ENCODE measurements at regions not wholly inside any gene's neighbourhood (a gene's known extent, or its start where the extent isn't known, plus 50 kb on each side); places are given as distances from the start of the nearest gene placed in this dataset.
"Not testable (repeated sequence)": the region's sequence is repeated elsewhere in the genome, so short reads cannot be mapped to it uniquely, and the experiment has no call there.

DNA sequence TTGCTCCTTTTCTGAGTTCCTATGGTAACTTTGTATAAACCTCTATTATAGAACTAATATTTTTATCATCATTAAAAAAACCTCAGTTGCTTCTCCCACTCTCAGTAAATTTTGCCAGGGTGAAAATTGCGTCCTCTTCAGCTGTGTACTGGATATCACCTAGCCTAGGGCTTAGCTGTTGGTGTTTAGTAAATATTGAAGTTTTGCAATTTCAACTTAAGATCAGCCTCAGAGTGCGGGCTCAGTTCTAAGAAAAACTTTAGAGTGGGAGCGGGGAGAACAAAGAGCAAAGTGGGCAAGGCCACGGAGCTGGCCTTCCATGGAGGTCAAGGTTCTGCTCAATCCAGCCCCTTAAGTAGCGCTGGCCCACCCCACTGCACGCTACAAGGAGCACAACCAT lies 488.3 kb upstream of the SPRED2 start:
- DNase-seq (ENCODE audit: extremely low read depth in 1 of 2, low read depth in 1 of 2): no peak

- no peak for DNase-seq (ENCODE audit: extremely low read depth in 1 of 2, low read depth in 1 of 2)
These were observed 487.3 kb upstream of the SPRED2 start for GRCh38 chr2:65919550-65920188.

GRCh38 chr2:65918760-65919187 lies 486.4 kb upstream of the SPRED2 start:
- DNase-seq (ENCODE audit: extremely low read depth in 1 of 2, low read depth in 1 of 2): no peak

DNA sequence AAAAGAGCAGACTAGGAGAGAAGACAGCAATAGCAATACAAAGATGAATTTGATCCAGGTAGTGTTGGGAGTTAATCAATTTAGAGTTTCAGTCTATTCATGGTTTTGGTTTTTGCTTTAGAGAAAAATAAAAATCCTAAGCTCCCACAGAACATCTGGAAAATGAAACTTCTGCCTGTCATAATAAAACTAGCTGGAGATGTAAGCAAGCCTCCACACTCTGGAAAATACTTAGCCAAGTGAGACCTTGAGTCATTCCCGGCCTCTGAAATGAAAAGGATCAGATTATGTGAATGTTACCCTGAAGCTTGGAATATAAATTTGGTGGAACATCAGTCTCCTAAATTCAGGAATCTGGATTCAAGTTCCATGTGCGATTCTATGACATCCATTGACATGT lies 485.6 kb upstream of the SPRED2 start:
- DNase-seq (ENCODE audit: extremely low read depth in 1 of 2, low read depth in 1 of 2): no peak

GRCh38 chr2:65916785-65917295 lies 484.4 kb upstream of the SPRED2 start:
- no peak for DNase-seq (ENCODE audit: extremely low read depth in 1 of 2, low read depth in 1 of 2)

DNA sequence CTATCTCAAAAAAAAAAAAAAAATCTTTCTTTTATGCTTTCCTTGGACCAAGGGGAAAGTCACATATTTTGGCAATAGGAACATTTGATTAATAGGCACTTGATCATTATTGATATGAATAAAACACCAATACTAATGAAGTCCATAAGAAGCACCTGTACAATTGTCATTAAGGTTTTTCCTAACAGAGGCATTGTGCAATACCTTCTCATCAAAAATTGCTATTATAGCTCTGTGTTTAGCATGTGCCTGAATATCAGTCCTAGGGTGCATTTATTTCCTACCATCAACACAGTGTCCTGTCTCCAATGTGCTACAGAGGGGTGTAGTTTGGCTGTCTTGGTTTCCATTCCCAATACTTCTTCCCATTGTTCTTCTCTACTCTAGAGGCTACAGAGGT lies 483.8 kb upstream of the SPRED2 start:
- no peak for DNase-seq (ENCODE audit: extremely low read depth in 1 of 2, low read depth in 1 of 2)

DNA sequence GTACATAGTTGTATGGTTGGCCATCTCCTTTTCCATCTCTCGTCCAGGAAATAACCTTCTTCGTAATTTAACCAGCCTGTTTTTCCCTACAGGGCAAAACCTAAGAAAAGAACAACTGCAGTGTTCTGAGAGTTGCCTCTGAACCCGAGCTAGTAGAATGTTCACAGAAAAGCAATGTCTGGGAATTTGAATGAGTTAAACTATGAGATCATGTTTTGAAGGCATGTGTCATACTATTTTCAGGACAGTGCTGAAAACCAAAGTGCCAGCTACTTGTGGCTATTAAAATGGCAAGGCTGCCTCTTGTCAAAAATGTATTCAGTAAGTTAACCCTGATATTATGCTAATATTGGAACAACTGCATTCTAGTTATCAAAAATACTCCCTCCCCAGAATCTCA lies 482.9 kb upstream of the SPRED2 start:
- DNase-seq (ENCODE audit: extremely low read depth in 1 of 2, low read depth in 1 of 2): no peak

DNA sequence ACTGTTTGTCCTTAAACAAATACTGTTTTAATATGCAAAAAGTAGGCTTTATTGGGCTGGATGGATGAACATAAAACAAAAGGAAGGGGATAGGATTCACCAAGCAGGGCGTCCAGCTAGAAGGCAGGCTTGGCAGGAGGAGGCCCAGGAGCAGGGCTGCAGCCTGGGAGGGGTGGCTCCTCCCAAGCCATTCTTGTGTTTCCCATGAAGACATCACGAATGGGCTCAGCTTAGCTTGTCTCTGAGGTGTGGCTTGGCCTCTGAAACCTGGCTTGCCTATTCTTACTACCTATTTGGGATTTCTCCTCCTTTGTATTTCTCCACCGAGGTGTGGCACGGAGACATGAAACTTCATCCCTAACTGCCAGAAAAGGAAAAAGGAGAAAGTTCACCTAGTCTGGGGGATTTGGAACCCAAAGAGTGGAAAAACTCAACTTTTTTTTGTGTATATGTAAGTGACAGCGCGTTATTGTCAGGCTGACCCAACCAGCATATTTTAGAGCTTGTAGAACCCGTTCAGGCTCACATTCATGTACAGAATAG lies 481.9 kb upstream of the SPRED2 start:
- DNase-seq (ENCODE audit: extremely low read depth in 1 of 2, low read depth in 1 of 2): no peak

DNA sequence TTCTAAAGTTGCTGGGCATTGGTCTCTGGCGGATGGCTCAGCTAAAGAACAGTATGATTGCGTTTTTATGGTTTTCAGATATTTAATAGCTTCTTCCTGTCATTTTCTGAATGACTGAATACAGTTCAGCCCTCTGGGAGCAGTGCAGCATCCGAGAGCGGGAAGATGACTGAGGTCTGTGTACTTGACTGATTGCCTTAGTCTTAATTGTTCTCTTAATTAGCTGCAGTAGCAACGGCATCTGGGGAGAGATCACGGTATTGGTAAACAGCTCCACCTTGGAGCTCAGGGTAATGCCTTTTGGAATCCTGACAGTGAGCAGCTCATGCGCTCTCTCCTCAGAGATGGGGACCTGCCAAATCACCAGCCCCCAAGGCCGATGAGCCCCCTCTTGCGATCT lies 481.4 kb upstream of the SPRED2 start:
- DNase-seq (ENCODE audit: extremely low read depth in 1 of 2, low read depth in 1 of 2): no peak

DNA sequence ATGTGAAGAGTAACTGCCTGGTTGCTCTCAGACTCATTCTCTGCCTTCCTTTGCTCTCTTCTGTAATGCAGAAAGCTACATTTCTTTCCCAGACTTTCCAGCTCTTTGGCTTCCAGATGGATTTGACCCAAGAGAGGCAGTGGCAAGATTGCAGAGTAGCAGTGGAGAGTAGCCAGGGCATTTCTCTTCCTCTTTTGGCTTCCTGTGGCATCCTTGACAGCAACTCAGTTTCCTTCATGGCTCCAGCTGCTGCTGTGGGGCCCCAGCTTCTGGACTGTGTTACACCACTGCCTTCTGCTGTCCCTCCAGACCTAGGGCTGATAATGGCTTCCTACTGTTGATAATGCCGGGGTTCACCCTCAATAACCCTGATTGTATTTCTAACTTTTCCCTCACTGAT lies 469.4 kb upstream of the SPRED2 start:
- DNase-seq (ENCODE audit: extremely low read depth in 1 of 2, low read depth in 1 of 2): no peak

DNA sequence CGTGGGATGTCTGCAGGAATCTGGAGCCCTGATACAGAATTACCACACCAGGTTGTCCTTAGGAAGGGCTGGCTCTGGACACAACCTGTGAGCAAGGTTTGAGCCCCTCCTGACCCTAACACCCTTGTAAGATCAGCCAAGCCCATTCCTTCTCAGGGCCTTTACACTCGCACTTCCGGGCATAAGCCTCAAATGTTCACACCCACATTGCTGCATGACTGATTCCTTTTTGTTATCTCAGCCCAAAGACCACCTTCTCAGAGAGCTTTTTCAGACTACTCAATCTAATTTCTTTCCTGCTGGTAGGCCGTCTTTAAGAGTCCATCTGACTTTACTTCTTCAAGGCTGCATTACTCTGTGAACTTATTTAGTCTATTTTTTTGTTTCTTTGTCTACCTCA lies 464.0 kb upstream of the SPRED2 start:
- DNase-seq (ENCODE audit: extremely low read depth in 1 of 2, low read depth in 1 of 2): no peak

DNA sequence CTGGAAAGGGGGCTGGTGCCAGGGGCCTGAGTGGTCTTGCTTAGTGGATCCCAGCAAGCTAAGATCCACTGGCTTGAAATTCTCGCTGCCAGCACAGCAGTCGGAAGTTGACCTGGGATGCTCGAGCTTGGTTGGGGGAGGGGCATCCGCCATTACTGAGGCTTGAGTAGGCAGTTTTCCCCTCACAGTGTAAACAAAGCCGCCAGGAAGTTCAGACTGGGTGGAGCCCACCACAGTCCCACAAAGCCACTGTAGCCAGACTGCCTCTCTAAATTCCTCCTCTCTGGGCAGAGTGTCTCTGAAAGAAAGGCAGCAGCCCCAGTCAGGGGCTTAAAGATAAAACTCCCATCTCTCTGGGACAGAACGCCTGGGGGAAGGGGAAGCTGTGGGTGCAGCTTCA lies 457.7 kb upstream of the SPRED2 start:
- DNase-seq (ENCODE audit: extremely low read depth in 1 of 2, low read depth in 1 of 2): not testable (repeated sequence)

GRCh38 chr2:65885266-65885665 lies 452.9 kb upstream of the SPRED2 start:
- DNase-seq (ENCODE audit: extremely low read depth in 1 of 2, low read depth in 1 of 2): no peak

DNA sequence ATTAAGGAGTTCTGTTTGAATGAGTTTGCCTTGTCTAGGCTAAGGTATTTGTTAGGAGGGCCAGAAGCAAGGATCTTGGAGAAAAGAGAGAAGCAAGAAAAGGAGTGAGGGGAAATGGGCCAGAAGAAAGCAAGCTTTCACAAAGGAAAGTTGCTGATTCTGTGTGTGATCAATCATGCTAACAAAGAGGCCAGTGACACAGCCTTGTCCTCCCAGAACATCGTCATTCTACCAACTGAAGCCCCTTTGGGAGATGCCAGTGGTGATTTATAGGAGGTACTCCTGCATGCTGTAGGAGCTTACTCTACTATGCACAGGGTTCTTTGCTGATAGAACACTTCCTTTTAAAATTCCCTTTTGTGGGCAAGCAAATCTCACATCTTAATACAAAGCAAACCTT lies 449.2 kb upstream of the SPRED2 start:
- no peak for DNase-seq (ENCODE audit: extremely low read depth in 1 of 2, low read depth in 1 of 2)

- DNase-seq (ENCODE audit: extremely low read depth in 1 of 2, low read depth in 1 of 2): no peak
These were observed 448.0 kb upstream of the SPRED2 start for GRCh38 chr2:65880436-65880835.

DNA sequence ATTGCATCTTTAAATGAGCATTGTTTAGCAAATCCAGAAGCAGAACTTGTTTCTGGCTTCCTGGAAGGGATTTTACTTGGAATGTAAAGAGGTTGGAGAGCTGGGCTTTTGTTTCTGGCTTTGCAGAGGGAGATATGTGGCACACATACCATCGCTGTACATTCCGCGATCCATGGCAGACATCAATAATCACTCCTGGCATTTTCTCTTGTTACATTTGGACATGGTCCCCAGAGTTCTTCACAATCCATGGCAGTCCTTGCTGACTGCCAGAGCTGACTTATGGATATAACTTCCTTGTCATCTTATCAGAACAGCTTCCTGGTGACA lies 445.6 kb upstream of the SPRED2 start:
- no peak for DNase-seq (ENCODE audit: extremely low read depth in 1 of 2, low read depth in 1 of 2)

DNA sequence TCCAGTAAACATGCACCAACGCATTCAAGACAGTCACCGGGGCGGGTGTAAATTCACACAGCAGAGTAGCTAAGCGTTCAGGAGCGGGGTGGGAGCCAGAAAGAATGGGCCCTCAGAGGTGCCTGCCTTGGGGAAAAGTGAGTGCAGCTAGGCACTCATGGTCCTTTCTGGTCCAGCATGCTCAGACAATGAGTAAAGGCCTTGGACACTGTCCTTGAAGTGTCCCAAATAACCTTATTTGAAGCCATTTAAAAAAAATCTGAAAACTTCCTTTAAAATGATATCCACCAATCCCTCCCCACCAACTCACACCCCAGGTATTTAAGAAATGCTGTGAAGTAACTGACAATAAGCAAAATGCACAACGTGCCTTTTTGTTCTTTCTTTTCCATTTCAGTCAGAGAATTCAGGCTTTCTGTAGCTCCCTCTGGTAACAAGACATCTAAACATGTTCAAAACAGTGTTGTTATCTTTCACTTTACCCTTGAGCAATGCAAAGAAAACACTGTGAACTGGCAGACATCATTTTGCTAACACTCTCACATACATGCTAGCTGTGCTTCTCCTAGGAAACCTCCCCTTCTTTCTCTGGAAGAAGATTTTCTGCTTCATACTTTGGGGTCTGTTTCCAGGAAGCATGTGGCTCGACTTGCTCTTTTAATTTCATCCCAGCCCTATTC lies 445.1 kb upstream of the SPRED2 start:
- no peak for DNase-seq (ENCODE audit: extremely low read depth in 1 of 2, low read depth in 1 of 2)

GRCh38 chr2:65876114-65876513 lies 443.7 kb upstream of the SPRED2 start:
- DNase-seq (ENCODE audit: extremely low read depth in 1 of 2, low read depth in 1 of 2): no peak

DNA sequence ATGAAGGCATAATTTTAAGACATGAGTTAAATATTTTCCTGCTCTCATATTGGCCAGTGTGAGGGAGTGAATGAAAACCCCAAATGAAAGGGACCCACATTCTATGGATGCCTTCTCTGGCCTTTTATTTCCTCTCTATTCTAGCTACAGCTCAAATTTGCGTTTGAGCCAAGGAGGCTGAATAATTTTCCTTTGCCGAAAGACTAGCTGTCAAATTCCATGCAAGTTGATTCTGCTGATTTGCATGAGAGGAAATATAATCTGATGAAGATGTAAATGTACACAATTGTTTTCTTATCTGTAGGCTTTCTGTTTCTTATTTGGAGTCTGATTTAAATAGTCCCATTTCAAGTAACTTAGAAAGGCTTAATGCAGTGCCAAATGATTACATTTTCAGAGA lies 438.4 kb upstream of the SPRED2 start:
- DNase-seq (ENCODE audit: extremely low read depth in 1 of 2, low read depth in 1 of 2): no peak

GRCh38 chr2:65869296-65869695 lies 436.9 kb upstream of the SPRED2 start:
- no peak for DNase-seq (ENCODE audit: extremely low read depth in 1 of 2, low read depth in 1 of 2)

DNA sequence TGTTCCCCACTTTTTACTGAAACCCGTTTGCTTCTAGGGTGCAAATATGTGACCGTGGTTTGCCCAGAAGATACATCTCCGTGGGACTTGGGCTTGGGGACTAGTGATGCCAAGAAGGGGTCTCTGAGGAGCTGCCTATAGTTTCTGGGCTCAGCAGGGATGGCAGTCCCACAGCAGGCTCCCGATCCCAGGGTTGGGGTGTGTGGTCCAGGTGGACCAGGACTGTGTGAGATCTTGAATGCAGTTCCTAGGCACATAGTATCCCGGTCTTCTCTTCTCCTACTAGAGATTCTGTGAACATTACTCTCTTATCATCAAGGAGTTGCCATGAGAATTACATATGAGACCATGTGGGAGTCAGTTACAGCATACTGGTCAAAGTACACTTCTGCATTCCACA lies 435.8 kb upstream of the SPRED2 start:
- DNase-seq (ENCODE audit: extremely low read depth in 1 of 2, low read depth in 1 of 2): no peak

GRCh38 chr2:65867446-65867845 lies 435.0 kb upstream of the SPRED2 start:
- DNase-seq (ENCODE audit: extremely low read depth in 1 of 2, low read depth in 1 of 2): no peak

- DNase-seq (ENCODE audit: extremely low read depth in 1 of 2, low read depth in 1 of 2): no peak
These were observed 433.7 kb upstream of the SPRED2 start for GRCh38 chr2:65866148-65866547.
